OCI-LY3 (cell line): ENCODE measurements at regions not wholly inside any gene's neighbourhood (a gene's known extent, or its start where the extent isn't known, plus 50 kb on each side); places are given as distances from the start of the nearest gene placed in this dataset.

Experiments
- EZH2phosphoT487 ChIP-seq: fragments of 200-600 bp; shearing (Covaris generic); IDR thresholded peaks from 2 replicates; pipeline ENCODE4 v1.6.1; 2018; ENCODE audit warnings: antibody characterized with exemption, mixed run types, low read depth
- TF ChIP-seq, protein P1 (sequence below): fragments of 200-600, 300-600 bp; sonication (generic); IDR thresholded peaks from 2 replicates; pipeline ENCODE4 v1.5.1; 2014; ENCODE audit warnings: antibody characterized with exemption, low read length, low read depth

DNA sequence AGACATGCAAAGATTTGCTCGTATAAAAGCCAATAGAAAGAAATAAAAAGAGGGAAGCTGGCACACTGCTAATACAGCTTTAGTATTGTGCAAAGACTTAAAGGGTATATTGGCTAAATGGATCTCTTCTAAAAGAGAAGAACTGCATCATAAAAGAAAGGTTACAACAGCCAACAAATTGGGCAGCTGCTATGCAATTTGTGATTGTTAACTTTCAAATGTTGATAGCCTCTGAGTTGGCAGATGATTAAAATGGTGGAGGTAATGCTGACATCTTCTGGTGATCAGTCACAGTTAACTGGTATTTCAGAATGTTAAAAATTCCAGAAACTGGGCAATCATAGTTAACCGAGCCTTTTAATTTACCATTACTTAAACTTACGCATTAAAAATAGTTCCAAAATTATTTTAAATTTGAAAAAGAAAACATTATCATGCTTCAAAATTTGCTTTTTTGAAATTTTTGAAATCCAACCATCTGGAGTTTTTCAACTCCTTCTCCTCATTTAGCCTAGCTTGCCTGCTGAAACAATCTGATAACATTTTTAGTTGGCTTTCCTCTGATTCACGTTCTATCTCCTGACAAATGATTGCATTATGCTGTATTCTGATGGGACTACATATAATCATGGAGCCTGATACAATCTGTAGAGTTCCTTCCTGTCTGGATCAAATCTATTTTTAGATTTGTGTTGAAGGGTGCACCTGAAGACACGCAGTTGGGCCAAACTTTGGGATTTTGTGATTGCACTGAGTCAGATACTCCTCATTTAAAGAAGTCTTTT is 144.0 kb upstream of the PDZRN3 start:
- TF ChIP-seq, protein P1, sequence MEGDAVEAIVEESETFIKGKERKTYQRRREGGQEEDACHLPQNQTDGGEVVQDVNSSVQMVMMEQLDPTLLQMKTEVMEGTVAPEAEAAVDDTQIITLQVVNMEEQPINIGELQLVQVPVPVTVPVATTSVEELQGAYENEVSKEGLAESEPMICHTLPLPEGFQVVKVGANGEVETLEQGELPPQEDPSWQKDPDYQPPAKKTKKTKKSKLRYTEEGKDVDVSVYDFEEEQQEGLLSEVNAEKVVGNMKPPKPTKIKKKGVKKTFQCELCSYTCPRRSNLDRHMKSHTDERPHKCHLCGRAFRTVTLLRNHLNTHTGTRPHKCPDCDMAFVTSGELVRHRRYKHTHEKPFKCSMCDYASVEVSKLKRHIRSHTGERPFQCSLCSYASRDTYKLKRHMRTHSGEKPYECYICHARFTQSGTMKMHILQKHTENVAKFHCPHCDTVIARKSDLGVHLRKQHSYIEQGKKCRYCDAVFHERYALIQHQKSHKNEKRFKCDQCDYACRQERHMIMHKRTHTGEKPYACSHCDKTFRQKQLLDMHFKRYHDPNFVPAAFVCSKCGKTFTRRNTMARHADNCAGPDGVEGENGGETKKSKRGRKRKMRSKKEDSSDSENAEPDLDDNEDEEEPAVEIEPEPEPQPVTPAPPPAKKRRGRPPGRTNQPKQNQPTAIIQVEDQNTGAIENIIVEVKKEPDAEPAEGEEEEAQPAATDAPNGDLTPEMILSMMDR = no peak
- no peak for TF ChIP-seq EZH2phosphoT487
